CD14-positive monocyte (primary cell): ENCODE measurements at regions not wholly inside any gene's neighbourhood (a gene's known extent, or its start where the extent isn't known, plus 50 kb on each side); places are given as distances from the start of the nearest gene placed in this dataset.

Source experiments
- DNase-seq, 3 donors: peaks; one replicate each; pipeline ENCODE4 v3.0.0-alpha.2; 2011 to 2022
- H2AFZ ChIP-seq: 2 replicates; pipeline ENCODE4 v1.6.0; 2012; ENCODE audit warnings: mild to moderate bottlenecking, low read depth, low read length, inconsistent platforms; ENCODE audit not compliant: insufficient read depth, poor library complexity, severe bottlenecking
- H3K27ac ChIP-seq, 2 donors: 1 replicate in 1 of 2; 2 replicates in 1 of 2; pipeline ENCODE4 v1.5.1; 2012 to 2013; ENCODE audit warnings: low read length in 2 of 2, control low read depth in 1 of 2, inconsistent platforms in 1 of 2, low read depth in 1 of 2, mild to moderate bottlenecking in 1 of 2
- H3K27me3 ChIP-seq, 2 donors: one replicate each; pipeline versions ENCODE4 v1.6.0 to v1.6.1; 2011 to 2013; ENCODE audit warnings: low read length in 2 of 2; ENCODE audit not compliant: control insufficient read depth in 2 of 2, insufficient read depth in 2 of 2
- H3K36me3 ChIP-seq, 2 donors: replicated peaks in 1 of 2; 1 replicate in 1 of 2; 2 replicates in 1 of 2; pipeline versions ENCODE4 v1.5.1 to v1.6.1; 2012 to 2013; ENCODE audit warnings: low read length in 2 of 2, control low read depth in 1 of 2, inconsistent platforms in 1 of 2, mild to moderate bottlenecking in 1 of 2; ENCODE audit not compliant: insufficient read depth in 2 of 2, control insufficient read depth in 1 of 2
- H3K4me1 ChIP-seq, 2 donors: 1 replicate in 1 of 2; 2 replicates in 1 of 2; pipeline versions ENCODE4 v1.5.1 to v1.6.1; 2012 to 2013; ENCODE audit warnings: low read length in 2 of 2, control low read depth in 1 of 2, inconsistent platforms in 1 of 2, mild to moderate bottlenecking in 1 of 2, moderate library complexity in 1 of 2; ENCODE audit not compliant: insufficient read depth in 2 of 2, control insufficient read depth in 1 of 2
- H3K4me2 ChIP-seq: replicated peaks from 2 replicates; pipeline ENCODE3; 2012; ENCODE audit warnings: low read length, moderate library complexity, mild to moderate bottlenecking; ENCODE audit not compliant: poor library complexity, severe bottlenecking; ENCODE audit errors: extremely low read depth
- H3K4me3 ChIP-seq, 3 experiments: fragments of 200-600 bp in 1 of 3; sonication (generic) in 1 of 3; replicated peaks in 1 of 3; 1 replicate in 2 of 3; 2 replicates in 1 of 3; pipeline ENCODE4 v1.5.1; 2011 to 2013; ENCODE audit warnings: low read length in 3 of 3, mild to moderate bottlenecking in 3 of 3, control low read depth in 2 of 3, low read depth in 2 of 3, inconsistent platforms in 1 of 3, moderate library complexity in 1 of 3
- H3K79me2 ChIP-seq: 2 replicates; pipeline ENCODE4 v1.6.0; 2012; ENCODE audit warnings: mild to moderate bottlenecking, control low read depth, inconsistent platforms, low read length, moderate library complexity; ENCODE audit not compliant: insufficient read depth
- H3K9ac ChIP-seq: 2 replicates; pipeline ENCODE4 v1.6.0; 2017; ENCODE audit warnings: low read length, mild to moderate bottlenecking; ENCODE audit not compliant: insufficient read depth, poor library complexity, severe bottlenecking
- H3K9me3 ChIP-seq, 2 donors: replicated peaks in 1 of 2; 1 replicate in 1 of 2; 2 replicates in 1 of 2; pipeline versions ENCODE4 v1.5.1 to v1.6.1; 2012 to 2013; ENCODE audit warnings: low read length in 2 of 2, control low read depth in 1 of 2; ENCODE audit not compliant: control insufficient read depth in 1 of 2, insufficient read depth in 1 of 2
- H4K20me1 ChIP-seq: 2 replicates; pipeline ENCODE4 v1.6.0; 2012; ENCODE audit warnings: mild to moderate bottlenecking, low read length, control low read depth, moderate library complexity; ENCODE audit not compliant: insufficient read depth
- H3K27ac Mint-ChIP-seq, 7 donors: one replicate each; pipeline ENCODE4 v1.8.0; 2020; ENCODE audit warnings: mild to moderate bottlenecking in 7 of 7, mixed read lengths in 7 of 7, moderate library complexity in 6 of 7, inconsistent platforms in 2 of 7
- H3K27me3 Mint-ChIP-seq, 3 donors: one replicate each; pipeline ENCODE4 v1.8.0; 2021 to 2022; ENCODE audit warnings: low read depth in 3 of 3, mild to moderate bottlenecking in 3 of 3, mixed read lengths in 3 of 3, moderate library complexity in 3 of 3, inconsistent platforms in 1 of 3
- H3K36me3 Mint-ChIP-seq, 2 donors: one replicate each; pipeline ENCODE4 v1.8.0; 2020; ENCODE audit warnings: mixed read lengths in 2 of 2, inconsistent platforms in 1 of 2, mild to moderate bottlenecking in 1 of 2
- H3K4me1 Mint-ChIP-seq: one replicate; pipeline ENCODE4 v1.8.0; 2020; ENCODE audit warnings: mild to moderate bottlenecking, mixed read lengths
- H3K4me3 Mint-ChIP-seq, 2 donors: one replicate each; pipeline ENCODE4 v1.8.0; 2020; ENCODE audit warnings: mild to moderate bottlenecking in 2 of 2, mixed read lengths in 2 of 2, moderate library complexity in 1 of 2
- H3K9me3 Mint-ChIP-seq, 7 donors: one replicate each; pipeline ENCODE4 v1.8.0; 2020 to 2022; ENCODE audit warnings: mixed read lengths in 7 of 7, mild to moderate bottlenecking in 6 of 7, moderate library complexity in 6 of 7, inconsistent platforms in 2 of 7
- CTCF ChIP-seq: fragments of 200-600 bp; IDR thresholded peaks from one replicate; pipeline ENCODE4 v1.8.0; 2022; ENCODE audit warnings: antibody characterized with exemption, mild to moderate bottlenecking
- WGBS: methylation state at CpG from one replicate; pipeline ENCODE4 v1.1.5; 2013; ENCODE audit warnings: missing lambda C conversion rate; ENCODE audit not compliant: insufficient coverage; 5-methylcytosine and 5-hydroxymethylcytosine counted together
- intact Hi-C, 2 donors: fragments of 100-400 bp; cut with micrococcal nuclease; formaldehyde crosslinking; loops; one replicate each; pipeline versions ENCODE4 v1.15.0 to v1.15.1; 2023

DNA sequence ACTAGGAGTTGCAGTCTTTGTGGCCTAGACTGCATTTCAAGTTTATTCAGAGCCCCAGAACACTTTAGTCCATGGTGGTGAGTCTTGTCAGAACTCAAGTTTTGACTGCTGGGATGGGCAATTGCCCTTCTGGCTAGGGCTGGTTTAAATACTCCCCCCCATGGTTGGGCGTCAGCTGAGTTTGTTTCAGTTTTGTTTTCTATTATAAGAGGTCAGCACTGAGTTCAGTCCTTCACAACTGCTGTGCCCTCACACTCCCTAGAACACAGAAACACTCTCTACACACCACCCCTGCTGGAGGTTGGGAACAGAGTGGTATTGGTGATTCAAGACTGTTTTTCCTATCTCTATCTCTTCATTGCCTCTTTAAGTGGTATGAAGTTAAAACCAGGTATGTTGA lies 217.0 kb downstream of the GUCY2F start:
- Histone ChIP-seq H3K27ac (no peak overlapping the region), H3K9ac (no peak overlapping the region), H2AFZ (no peak overlapping the region), H3K79me2 (no peaks in the 10 kb centered on the region), H3K4me2 (no peak overlapping the region), H3K27me3 (no peaks in the 10 kb centered on the region), H3K9me3 (no peaks in the 10 kb centered on the region), H3K36me3 (no peaks in the 10 kb centered on the region), H3K4me1 (no peaks in the 10 kb centered on the region), H3K4me3 (no peak overlapping the region), H4K20me1 (no peaks in the 10 kb centered on the region)
- Mint-ChIP-seq H3K9me3 (peaks cover 0 to 6% (median 0%) of the 10 kb centered on the region in 7 donors), H3K27me3 (peaks cover 2 to 10% (median 7%) of the 10 kb centered on the region in 3 donors), H3K4me1 (no peaks in the 10 kb centered on the region), H3K27ac (no peak overlapping the region), H3K4me3 (no peak overlapping the region), H3K36me3 (no peaks in the 10 kb centered on the region)
- intact Hi-C loops = no loop called here
- no peak for TF ChIP-seq CTCF
- DNase-seq = no peak
- WGBS = no CpG with 5 or more reads among the region's 1 CpG

GRCh38 chrX:109261279-109261678 lies 220.6 kb downstream of the GUCY2F start:
- intact Hi-C loops = no loop called here
- Mint-ChIP-seq H3K27me3 (peaks cover 0 to 3% (median 2%) of the 10 kb centered on the region in 3 donors), H3K27ac (no peak overlapping the region), H3K36me3 (no peaks in the 10 kb centered on the region), H3K4me3 (no peak overlapping the region), H3K9me3 (peaks cover 0 to 6% (median 0%) of the 10 kb centered on the region in 7 donors), H3K4me1 (no peaks in the 10 kb centered on the region)
- Histone ChIP-seq H3K27ac (no peak overlapping the region), H3K9ac (no peak overlapping the region), H2AFZ (no peak overlapping the region), H3K4me3 (no peak overlapping the region), H3K36me3 (no peaks in the 10 kb centered on the region), H3K4me1 (no peaks in the 10 kb centered on the region), H3K27me3 (no peaks in the 10 kb centered on the region), H4K20me1 (no peaks in the 10 kb centered on the region), H3K9me3 (no peaks in the 10 kb centered on the region), H3K4me2 (no peak overlapping the region), H3K79me2 (no peaks in the 10 kb centered on the region)
- WGBS = no CpG with 5 or more reads among the region's 2 CpGs
- DNase-seq = no peak
- no peak for TF ChIP-seq CTCF
